Lower leg skin (tissue), 4 donors: ENCODE measurements at regions not wholly inside any gene's neighbourhood (a gene's known extent, or its start where the extent isn't known, plus 50 kb on each side); places are given as distances from the start of the nearest gene placed in this dataset.

Source experiments
- DNase-seq, 2 donors: peaks; one replicate each; pipeline ENCODE4 v3.0.0-alpha.2; 2019; ENCODE audit warnings: low spot score in 2 of 2
- H3K4me3 ChIP-seq: fragments of 200-600 bp; sonication (generic); 2 replicates; pipeline ENCODE4 v1.5.1; 2017; ENCODE audit warnings: mild to moderate bottlenecking, low read depth; ENCODE audit not compliant: poor library complexity, severe bottlenecking
- POLR2A ChIP-seq, 2 donors: fragments of 450-650 bp; IDR thresholded peaks; one replicate each; pipeline ENCODE4 v1.6.1; 2016 to 2017; ENCODE audit warnings: antibody characterized with exemption in 2 of 2, mild to moderate bottlenecking in 1 of 2, moderate library complexity in 1 of 2
- WGBS, 2 donors: methylation state at CpG; one replicate each; pipeline ENCODE4 v1.1.5; 2018; 5-methylcytosine and 5-hydroxymethylcytosine counted together
- intact Hi-C: fragments of 100-400 bp; cut with DNase I; formaldehyde crosslinking; loops from one replicate; pipeline ENCODE4 v1.15.0; 2023; ENCODE audit warnings: low total_unique reads
- TF ChIP-seq, protein P1 (sequence below), 3 donors: fragments of 450-650 bp; IDR thresholded peaks; one replicate each; pipeline ENCODE4 v1.5.1; 2016; ENCODE audit warnings: antibody characterized with exemption in 3 of 3, mild to moderate bottlenecking in 3 of 3, moderate library complexity in 2 of 3

DNA sequence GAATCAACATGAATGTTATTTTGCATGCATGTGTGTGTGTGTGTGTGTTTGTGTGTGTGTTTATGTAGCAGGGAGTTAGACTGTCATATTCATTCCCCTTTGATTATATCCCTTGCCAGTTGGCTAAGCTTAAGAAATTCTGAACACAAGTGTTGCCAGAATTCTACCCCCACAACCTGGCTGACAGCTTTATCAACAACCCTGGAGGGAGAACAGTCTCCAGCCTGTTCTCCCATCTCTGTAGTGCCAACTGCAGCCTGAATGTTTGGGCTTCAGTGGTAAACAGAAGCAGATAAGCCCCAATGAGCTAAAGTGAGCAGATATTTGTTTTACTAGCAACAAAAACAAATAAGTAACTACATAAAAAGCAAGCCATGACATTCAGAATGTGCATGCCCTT is 162.6 kb upstream of the ABI3BP start:
- TF ChIP-seq, protein P1, sequence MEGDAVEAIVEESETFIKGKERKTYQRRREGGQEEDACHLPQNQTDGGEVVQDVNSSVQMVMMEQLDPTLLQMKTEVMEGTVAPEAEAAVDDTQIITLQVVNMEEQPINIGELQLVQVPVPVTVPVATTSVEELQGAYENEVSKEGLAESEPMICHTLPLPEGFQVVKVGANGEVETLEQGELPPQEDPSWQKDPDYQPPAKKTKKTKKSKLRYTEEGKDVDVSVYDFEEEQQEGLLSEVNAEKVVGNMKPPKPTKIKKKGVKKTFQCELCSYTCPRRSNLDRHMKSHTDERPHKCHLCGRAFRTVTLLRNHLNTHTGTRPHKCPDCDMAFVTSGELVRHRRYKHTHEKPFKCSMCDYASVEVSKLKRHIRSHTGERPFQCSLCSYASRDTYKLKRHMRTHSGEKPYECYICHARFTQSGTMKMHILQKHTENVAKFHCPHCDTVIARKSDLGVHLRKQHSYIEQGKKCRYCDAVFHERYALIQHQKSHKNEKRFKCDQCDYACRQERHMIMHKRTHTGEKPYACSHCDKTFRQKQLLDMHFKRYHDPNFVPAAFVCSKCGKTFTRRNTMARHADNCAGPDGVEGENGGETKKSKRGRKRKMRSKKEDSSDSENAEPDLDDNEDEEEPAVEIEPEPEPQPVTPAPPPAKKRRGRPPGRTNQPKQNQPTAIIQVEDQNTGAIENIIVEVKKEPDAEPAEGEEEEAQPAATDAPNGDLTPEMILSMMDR (IDR thresholded peaks at IDR 0.05), result no peak
- no peak for TF ChIP-seq POLR2A (IDR thresholded peaks at IDR 0.05)
- no peak overlapping the region for H3K4me3 ChIP-seq
- no peak for DNase-seq
- intact Hi-C loops, result no loop called here

DNA sequence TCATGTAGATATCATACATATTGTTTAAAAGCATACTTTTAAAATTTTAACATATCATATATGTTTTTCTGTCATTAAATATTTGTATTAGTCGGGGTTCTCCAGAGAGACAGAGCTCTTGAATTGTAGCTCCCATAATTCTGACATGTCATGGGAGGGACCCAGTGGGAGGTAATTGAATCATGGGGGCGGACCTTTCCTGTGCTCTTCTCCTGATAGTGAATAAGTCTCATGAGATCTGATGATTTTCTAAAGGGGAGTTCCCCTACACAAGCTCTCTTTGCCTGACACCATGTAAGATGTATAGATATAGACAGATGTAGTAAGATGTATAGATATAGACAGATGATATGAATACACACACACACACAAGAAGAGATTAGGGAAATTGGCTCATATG is 161.2 kb upstream of the ABI3BP start:
- DNase-seq, result no peak
- 89 to 97% methylated on average over 2 of the region's 2 CpGs for WGBS, 2 donors
- no peak overlapping the region for H3K4me3 ChIP-seq
- intact Hi-C loops, result no loop called here
- TF ChIP-seq POLR2A (IDR thresholded peaks at IDR 0.05), result no peak
- TF ChIP-seq, protein P1 (IDR thresholded peaks at IDR 0.05), result no peak

DNA sequence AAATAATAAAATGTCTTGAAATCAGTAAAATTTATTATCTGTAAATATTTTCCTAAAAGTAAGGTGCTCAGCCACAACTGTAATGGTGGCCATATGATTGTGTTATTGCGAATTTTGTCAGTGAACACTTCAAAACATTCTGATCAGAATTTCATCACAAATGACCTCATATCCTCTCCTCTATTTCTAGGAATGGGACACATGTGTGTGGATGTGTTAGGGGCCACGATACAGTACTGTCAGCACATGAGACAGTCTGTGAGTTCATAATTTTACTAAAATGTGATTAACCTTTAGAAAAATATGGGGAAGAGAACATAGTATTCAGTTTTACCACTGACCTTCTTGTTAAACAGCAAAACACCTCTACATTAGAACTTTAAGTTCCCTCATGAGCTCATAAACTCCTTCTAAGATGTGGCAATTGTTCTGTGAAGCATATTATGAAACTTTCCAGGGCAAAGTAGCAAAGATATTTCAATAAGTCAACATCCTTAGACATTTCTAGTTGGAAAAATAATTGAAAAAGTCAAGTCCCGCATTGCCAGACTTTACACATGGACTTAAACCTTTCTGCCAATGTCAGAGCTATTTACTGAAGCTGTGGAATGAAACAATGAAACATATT is 158.2 kb upstream of the ABI3BP start:
- 64 to 69% methylated on average over 3 of the region's 3 CpGs for WGBS, 2 donors
- no peak overlapping the region for H3K4me3 ChIP-seq
- TF ChIP-seq, protein P1 (IDR thresholded peaks at IDR 0.05), result no peak
- TF ChIP-seq POLR2A (IDR thresholded peaks at IDR 0.05), result no peak
- intact Hi-C loops, result no loop called here
- no peak for DNase-seq

DNA sequence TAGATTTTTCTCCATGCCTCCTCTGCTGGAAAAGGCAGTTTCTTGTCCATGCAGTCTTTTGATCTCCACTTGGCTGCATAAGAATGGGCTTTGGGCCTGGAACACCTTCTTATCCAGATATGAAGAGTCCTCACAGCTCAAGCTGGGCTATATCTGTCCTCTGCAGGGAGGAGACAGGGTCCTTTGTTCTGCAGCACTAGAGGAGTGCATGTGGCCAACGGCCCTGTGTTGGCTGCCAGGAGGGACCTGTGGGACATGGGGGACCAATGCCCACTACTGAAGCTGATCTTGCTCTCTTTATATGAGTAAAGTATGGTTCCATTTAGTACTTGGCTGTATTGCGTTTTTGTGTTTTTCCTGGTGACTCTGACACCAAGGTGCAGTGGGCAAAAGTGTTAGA is 157.3 kb upstream of the ABI3BP start:
- WGBS, 2 donors, result 67 to 88% methylated on average over 2 of the region's 2 CpGs
- DNase-seq, result no peak
- H3K4me3 ChIP-seq, result no peak overlapping the region
- intact Hi-C loops, result no loop called here
- TF ChIP-seq, protein P1 (IDR thresholded peaks at IDR 0.05), result no peak
- no peak for TF ChIP-seq POLR2A (IDR thresholded peaks at IDR 0.05)

DNA sequence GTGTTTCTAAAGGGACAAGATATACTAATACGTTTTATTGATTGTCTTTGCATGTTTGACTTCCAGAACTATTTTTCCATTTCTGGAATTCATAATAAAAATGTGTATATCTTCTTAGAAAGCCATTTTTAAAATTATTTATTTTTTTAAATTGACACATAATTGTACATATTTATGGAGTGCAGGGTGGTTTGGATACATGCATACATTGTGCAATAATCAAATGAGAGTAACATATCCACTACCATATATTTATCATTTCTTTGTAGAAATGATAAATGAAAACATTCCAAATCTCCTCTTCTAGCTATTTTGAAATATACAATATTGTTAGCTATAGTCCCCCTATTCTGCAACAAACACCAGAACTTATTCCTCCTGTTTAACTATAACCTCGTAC is 156.5 kb upstream of the ABI3BP start:
- intact Hi-C loops, result no loop called here
- TF ChIP-seq, protein P1 (IDR thresholded peaks at IDR 0.05), result no peak
- no peak for TF ChIP-seq POLR2A (IDR thresholded peaks at IDR 0.05)
- no peak for DNase-seq
- 89 to 91% methylated on average over 2 of the region's 2 CpGs for WGBS, 2 donors
- H3K4me3 ChIP-seq, result no peak overlapping the region

DNA sequence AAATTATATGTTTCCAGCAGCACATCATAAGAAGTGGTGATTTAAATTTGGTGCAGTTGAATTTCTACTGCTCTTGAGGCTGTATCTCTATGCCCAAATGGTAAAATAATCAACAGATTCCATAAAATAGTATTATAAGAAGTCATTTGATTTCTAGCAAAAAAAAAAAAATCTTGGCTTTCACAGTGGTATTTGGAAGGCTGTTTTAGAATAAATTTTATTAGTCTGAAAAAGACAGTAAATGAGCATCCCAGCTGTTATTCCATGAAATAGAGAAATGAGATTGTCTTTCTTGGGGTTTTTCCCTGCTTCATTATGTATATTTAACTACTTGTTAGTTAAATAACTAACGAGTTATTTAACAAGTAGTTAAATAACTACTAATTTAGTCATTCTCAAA is 156.0 kb upstream of the ABI3BP start:
- no peak for DNase-seq
- intact Hi-C loops, result no loop called here
- TF ChIP-seq, protein P1 (IDR thresholded peaks at IDR 0.05), result no peak
- no peak for TF ChIP-seq POLR2A (IDR thresholded peaks at IDR 0.05)
- H3K4me3 ChIP-seq, result no peak overlapping the region
- 48 to 53% methylated on average over 1 of the region's 1 CpG for WGBS, 2 donors
